ENCODE measurements at regions not wholly inside any gene's neighbourhood (a gene's known extent, or its start where the extent isn't known, plus 50 kb on each side); places are given as distances from the start of the nearest gene placed in this dataset.

GRCh38 chr20:4084096-4084495 is 64.5 kb upstream of the SMOX start:
- TF ChIP-seq POLR2AphosphoS5 (IDR thresholded peaks at IDR 0.05) (no peak), CTCF (IDR thresholded peaks at IDR 0.05) (no peak), POLR2A (IDR thresholded peaks at IDR 0.05) (no peak), EP300 (IDR thresholded peaks at IDR 0.05) (no peak)

Data from suprapubic skin (tissue), 4 donors.